Right lobe of liver (tissue), 6 donors: ENCODE measurements at regions not wholly inside any gene's neighbourhood (a gene's known extent, or its start where the extent isn't known, plus 50 kb on each side); places are given as distances from the start of the nearest gene placed in this dataset.

ENCODE experiments used
- ATAC-seq, 4 donors: fragments of 200-7000 bp; cut with Tn5 transposase; one replicate each; pipeline ENCODE4 v1.9.1; 2020; ENCODE audit warnings: mild to moderate bottlenecking in 4 of 4, moderate library complexity in 4 of 4
- DNase-seq, 3 donors: peaks; one replicate each; pipeline ENCODE4 v3.0.0-alpha.2; 2020
- H3K27ac ChIP-seq, 3 donors: fragments of 200-600 bp; one replicate each; pipeline ENCODE4 v1.8.0; 2022
- H3K27me3 ChIP-seq, 2 donors: fragments of 200-600 bp; one replicate each; pipeline ENCODE4 v1.8.0; 2022
- H3K36me3 ChIP-seq, 4 donors: fragments of 200-600 bp; sonication (generic) in 1 of 4; one replicate each; pipeline versions ENCODE4 v1.5.1 to v1.8.0; 2017 to 2022; ENCODE audit warnings: control low read depth in 1 of 4
- H3K4me1 ChIP-seq, 4 donors: fragments of 200-600 bp; sonication (generic) in 1 of 4; one replicate each; pipeline versions ENCODE4 v1.5.1 to v1.8.0; 2017 to 2022; ENCODE audit warnings: control low read depth in 1 of 4
- H3K4me3 ChIP-seq, 3 donors: fragments of 200-600 bp; one replicate each; pipeline ENCODE4 v1.8.0; 2022
- H3K9me3 ChIP-seq, 4 donors: fragments of 200-600 bp; sonication (generic) in 1 of 4; one replicate each; pipeline versions ENCODE4 v1.5.1 to v1.8.0; 2017 to 2022; ENCODE audit warnings: control low read depth in 1 of 4
- POLR2A ChIP-seq: fragments of 450-650 bp; IDR thresholded peaks from one replicate; pipeline ENCODE4 v1.6.1; 2017; ENCODE audit warnings: antibody characterized with exemption, mild to moderate bottlenecking
- WGBS: methylation state at CpG from one replicate; pipeline ENCODE4 v1.1.6; 2018; ENCODE audit warnings: low coverage, low lambda C conversion rate; ENCODE audit not compliant: insufficient coverage; ENCODE audit errors: missing lambda C conversion rate; 5-methylcytosine and 5-hydroxymethylcytosine counted together
- intact Hi-C, 2 donors: fragments of 100-400 bp; cut with DNase I; formaldehyde crosslinking; loops; one replicate each; pipeline versions ENCODE4 v1.11.2 to v1.14.1; 2022
- TF ChIP-seq, protein P1 (sequence below), 4 donors: fragments of 200-600 bp in 3 of 4; fragments of 450-650 bp in 1 of 4; IDR thresholded peaks; one replicate each; pipeline versions ENCODE4 v1.5.1 to v1.8.0; 2016 to 2022; ENCODE audit warnings: antibody characterized with exemption in 4 of 4, mild to moderate bottlenecking in 2 of 4
- donor health status: DM: no; HTN: yes; CAD: no.
- donor health status: DM: no; HTN: no; CAD: no.
- donor health status: DM: no; HTN: no; CAD: no.
- donor health status: DM: no; HTN: yes; CAD: no.
- donor health status: DM: no; HTN: yes; CAD: no.

- Histone ChIP-seq H3K36me3 (no peaks in the 10 kb centered on the region), H3K27ac (no peak overlapping the region), H3K4me3 (no peak overlapping the region), H3K9me3 (no peaks in the 10 kb centered on the region), H3K27me3 (no peaks in the 10 kb centered on the region), H3K4me1 (no peaks in the 10 kb centered on the region)
- DNase-seq (no peak), ATAC-seq (no peak)
- TF ChIP-seq POLR2A = no peak
- 50% methylated on average over 4 of the region's 4 CpGs for WGBS
- intact Hi-C loops = no loop called here
Observed at GRCh38 chr2:66696886-66697285, 262.0 kb downstream of the MEIS1 start.

DNA sequence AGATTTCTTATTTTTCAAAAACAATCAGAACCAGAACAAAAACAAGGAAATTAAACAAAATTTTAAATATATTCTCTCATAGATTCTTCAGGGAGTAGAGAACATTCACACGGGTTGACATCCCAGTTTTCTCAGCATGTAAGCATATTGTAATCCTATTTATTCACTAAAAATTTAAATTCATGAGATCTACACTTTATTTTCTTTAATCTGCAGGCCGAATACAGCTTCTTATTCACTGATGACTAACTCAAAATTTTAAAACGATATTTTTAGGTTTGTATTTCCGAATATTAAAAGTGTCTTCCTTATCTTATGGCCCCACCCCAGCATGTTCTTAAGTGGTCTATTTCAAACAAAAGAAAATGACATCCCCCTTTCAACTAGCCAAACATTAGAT lies 262.4 kb downstream of the MEIS1 start:
- intact Hi-C loops = no loop called here
- Histone ChIP-seq H3K27me3 (no peaks in the 10 kb centered on the region), H3K4me1 (no peaks in the 10 kb centered on the region), H3K27ac (no peak overlapping the region), H3K4me3 (no peak overlapping the region), H3K9me3 (no peaks in the 10 kb centered on the region), H3K36me3 (no peaks in the 10 kb centered on the region)
- ATAC-seq (no peak), DNase-seq (no peak)
- TF ChIP-seq, protein P1, sequence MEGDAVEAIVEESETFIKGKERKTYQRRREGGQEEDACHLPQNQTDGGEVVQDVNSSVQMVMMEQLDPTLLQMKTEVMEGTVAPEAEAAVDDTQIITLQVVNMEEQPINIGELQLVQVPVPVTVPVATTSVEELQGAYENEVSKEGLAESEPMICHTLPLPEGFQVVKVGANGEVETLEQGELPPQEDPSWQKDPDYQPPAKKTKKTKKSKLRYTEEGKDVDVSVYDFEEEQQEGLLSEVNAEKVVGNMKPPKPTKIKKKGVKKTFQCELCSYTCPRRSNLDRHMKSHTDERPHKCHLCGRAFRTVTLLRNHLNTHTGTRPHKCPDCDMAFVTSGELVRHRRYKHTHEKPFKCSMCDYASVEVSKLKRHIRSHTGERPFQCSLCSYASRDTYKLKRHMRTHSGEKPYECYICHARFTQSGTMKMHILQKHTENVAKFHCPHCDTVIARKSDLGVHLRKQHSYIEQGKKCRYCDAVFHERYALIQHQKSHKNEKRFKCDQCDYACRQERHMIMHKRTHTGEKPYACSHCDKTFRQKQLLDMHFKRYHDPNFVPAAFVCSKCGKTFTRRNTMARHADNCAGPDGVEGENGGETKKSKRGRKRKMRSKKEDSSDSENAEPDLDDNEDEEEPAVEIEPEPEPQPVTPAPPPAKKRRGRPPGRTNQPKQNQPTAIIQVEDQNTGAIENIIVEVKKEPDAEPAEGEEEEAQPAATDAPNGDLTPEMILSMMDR (IDR thresholded peaks at IDR 0.05) = no peak
- no peak for TF ChIP-seq POLR2A
- 33% methylated on average over 4 of the region's 4 CpGs for whole genome bisulfite sequencing

DNA sequence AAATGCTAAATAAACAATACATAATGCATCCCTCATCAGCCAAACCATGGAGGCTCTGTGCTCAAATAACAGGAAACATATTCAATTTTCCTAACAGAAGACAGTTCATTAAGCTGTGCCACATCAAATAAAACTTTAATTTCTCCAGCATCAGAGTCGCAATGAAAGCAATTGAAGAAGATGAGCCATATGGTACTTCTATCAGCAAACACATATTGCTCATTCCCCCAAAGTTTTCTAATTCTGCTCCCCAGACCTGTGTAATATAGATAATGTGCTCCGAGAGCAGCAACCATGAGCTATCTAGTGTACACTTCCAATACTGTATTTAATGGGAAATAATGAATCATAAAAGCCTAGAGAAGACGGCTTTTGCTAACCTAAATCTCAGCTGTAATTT lies 263.2 kb downstream of the MEIS1 start:
- H3K4me3 ChIP-seq = no peak overlapping the region
- intact Hi-C loops = no loop called here
- TF ChIP-seq, protein P1 (IDR thresholded peaks at IDR 0.05) = no peak
- TF ChIP-seq POLR2A = no peak
- no peaks in the 10 kb centered on the region for H3K36me3 ChIP-seq
- no peak overlapping the region for H3K27ac ChIP-seq
- H3K4me1 ChIP-seq = no peaks in the 10 kb centered on the region
- H3K27me3 ChIP-seq = no peaks in the 10 kb centered on the region
- WGBS = 55% methylated on average over 3 of the region's 3 CpGs
- no peak for DNase-seq
- no peaks in the 10 kb centered on the region for H3K9me3 ChIP-seq
- no peak for ATAC-seq

DNA sequence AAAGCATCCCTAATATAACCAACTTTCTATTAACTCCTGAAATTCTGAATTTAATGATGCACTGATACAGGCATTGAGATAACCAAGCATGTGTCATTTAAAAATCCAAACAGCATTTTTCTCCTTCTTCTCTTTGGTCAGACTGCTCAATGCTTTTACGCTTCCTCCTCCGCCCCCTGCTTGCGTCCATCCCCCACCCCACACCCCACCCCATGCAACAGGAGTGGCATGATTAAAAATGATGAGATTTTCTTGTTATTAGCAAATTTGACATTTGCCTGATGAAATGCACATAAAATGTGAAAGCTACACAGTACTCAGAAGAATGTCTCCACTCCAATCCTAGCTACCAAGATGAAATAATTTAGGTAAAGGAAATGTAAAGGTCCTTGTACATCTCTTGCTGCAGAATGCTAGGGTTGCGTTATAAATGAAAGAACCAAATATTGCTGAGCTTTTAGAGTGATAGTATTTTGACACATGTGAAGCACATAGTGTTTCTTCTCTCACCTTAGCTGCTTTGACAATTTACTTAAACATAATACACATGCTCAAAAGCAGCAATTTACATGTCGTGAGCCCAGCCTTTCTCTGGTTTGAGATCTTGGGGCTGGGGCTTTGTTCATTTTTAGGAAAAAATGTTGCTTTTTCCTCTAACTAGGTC lies 263.8 kb downstream of the MEIS1 start:
- WGBS = 39% methylated on average over 5 of the region's 5 CpGs
- intact Hi-C loops = no loop called here
- no peak for ATAC-seq

GRCh38 chr2:66699416-66699792 lies 264.5 kb downstream of the MEIS1 start:
- Histone ChIP-seq H3K27me3 (no peaks in the 10 kb centered on the region), H3K4me1 (no peaks in the 10 kb centered on the region), H3K9me3 (no peaks in the 10 kb centered on the region), H3K4me3 (no peak overlapping the region), H3K36me3 (no peaks in the 10 kb centered on the region), H3K27ac (no peak overlapping the region)
- ATAC-seq (no peak), DNase-seq (no peak)
- TF ChIP-seq, protein P1 (IDR thresholded peaks at IDR 0.05) = no peak
- TF ChIP-seq POLR2A = no peak
- intact Hi-C loops = no loop called here
- 38% methylated on average over 4 of the region's 4 CpGs for WGBS

More for the DNA sequence above, 263.8 kb downstream of the MEIS1 start:
- Histone ChIP-seq H3K4me3 (no peak overlapping the region), H3K4me1 (no peaks in the 10 kb centered on the region), H3K9me3 (no peaks in the 10 kb centered on the region), H3K27ac (no peak overlapping the region), H3K36me3 (no peaks in the 10 kb centered on the region), H3K27me3 (no peaks in the 10 kb centered on the region)
- no peak for TF ChIP-seq POLR2A
- TF ChIP-seq, protein P1 (IDR thresholded peaks at IDR 0.05) = no peak
- DNase-seq = no peak
